Endothelial cell of umbilical vein (primary cell): ENCODE measurements at regions not wholly inside any gene's neighbourhood (a gene's known extent, or its start where the extent isn't known, plus 50 kb on each side); places are given as distances from the start of the nearest gene placed in this dataset.

Source experiments
- BruUV-seq: library from RNA; stranded (reverse); fragments of 400-500 nt; replicated peaks from 2 replicates; lab custom pipeline; 2021; lab: Mats Ljungman, UMichigan
- CTCF ChIA-PET: fragments of 300-600, 350-600 bp; sonication (Branson Sonifier 250); formaldehyde crosslinking; loops from one replicate; lab custom pipeline; 2021; ENCODE audit warnings: antibody characterized with exemption, inconsistent platforms; lab: Charles Lee
- POLR2A ChIA-PET: fragments of 300-600, 350-600 bp; sonication (Branson Sonifier 250); formaldehyde crosslinking; loops from one replicate; lab custom pipeline; 2021; ENCODE audit warnings: antibody characterized with exemption, inconsistent platforms; lab: Charles Lee
- DNase-seq: peaks from one replicate; pipeline ENCODE4 v3.0.0-alpha.2; 2011; ENCODE audit warnings: low read depth, low spot score
- FAIRE-seq: peaks from 2 replicates; lab custom pipeline; 2011; peaks lifted over from hg19 to GRCh38; lab: Jason Lieb, UNC
- H2AFZ ChIP-seq: 2 replicates; pipeline ENCODE4 v1.6.0; 2012; ENCODE audit warnings: low read depth, low read length, control low read depth, inconsistent platforms
- H3K27ac ChIP-seq: 2 replicates; pipeline ENCODE4 v1.5.1; 2011; ENCODE audit warnings: low read depth, mild to moderate bottlenecking, control low read depth, low read length, moderate library complexity; ENCODE audit not compliant: insufficient read depth
- H3K27me3 ChIP-seq, 2 experiments: 2 replicates each; pipeline versions ENCODE4 v1.6.0 to v1.6.1; 2011; ENCODE audit warnings: low read length in 2 of 2, mixed read lengths in 1 of 2; ENCODE audit not compliant: control insufficient read depth in 2 of 2, insufficient read depth in 2 of 2
- H3K36me3 ChIP-seq, 2 experiments: 2 replicates in 1 of 2; 3 replicates in 1 of 2; pipeline ENCODE4 v1.5.1; 2011; ENCODE audit warnings: low read length in 2 of 2, mild to moderate bottlenecking in 1 of 2, moderate library complexity in 1 of 2; ENCODE audit not compliant: control insufficient read depth in 2 of 2, insufficient read depth in 2 of 2; ENCODE audit errors: extremely low read depth in 1 of 2
- H3K4me1 ChIP-seq: 3 replicates; pipeline ENCODE4 v1.5.1; 2011; ENCODE audit warnings: mild to moderate bottlenecking, low read length; ENCODE audit not compliant: control insufficient read depth, insufficient read depth; ENCODE audit errors: extremely low read depth
- H3K4me2 ChIP-seq: 2 replicates; pipeline ENCODE4 v1.6.1; 2011; ENCODE audit warnings: low read length, control low read depth, mixed read lengths; ENCODE audit not compliant: insufficient read depth
- H3K4me3 ChIP-seq, 3 experiments: fragments of 200-600 bp in 1 of 3; sonication (generic), shearing (Covaris generic) in 1 of 3; replicated peaks in 1 of 3; 2 replicates each; pipeline ENCODE4 v1.5.1; 2011 to 2016; ENCODE audit warnings: control low read depth in 3 of 3, low read length in 3 of 3, mild to moderate bottlenecking in 2 of 3, inconsistent platforms in 1 of 3, low read depth in 1 of 3, moderate library complexity in 1 of 3; ENCODE audit not compliant: insufficient read depth in 1 of 3
- H3K79me2 ChIP-seq: 2 replicates; pipeline ENCODE4 v1.6.0; 2012; ENCODE audit warnings: low read length, inconsistent platforms; ENCODE audit not compliant: control insufficient read depth, insufficient read depth
- H3K9ac ChIP-seq: replicated peaks from 2 replicates; pipeline ENCODE3; 2011; ENCODE audit warnings: low read length, control low read depth; ENCODE audit not compliant: insufficient read depth; ENCODE audit errors: extremely low read depth
- H3K9me1 ChIP-seq: replicated peaks from 3 replicates; pipeline ENCODE4 v1.6.0; 2011; ENCODE audit warnings: mild to moderate bottlenecking, low read length; ENCODE audit not compliant: control insufficient read depth, insufficient read depth; ENCODE audit errors: extremely low read depth
- H3K9me3 ChIP-seq: replicated peaks from 2 replicates; pipeline ENCODE4 v1.5.1; 2012; ENCODE audit warnings: low read length, inconsistent platforms; ENCODE audit not compliant: control insufficient read depth, insufficient read depth
- H4K20me1 ChIP-seq: replicated peaks from 2 replicates; pipeline ENCODE3; 2011; ENCODE audit warnings: mild to moderate bottlenecking, low read length; ENCODE audit not compliant: control insufficient read depth, insufficient read depth; ENCODE audit errors: extremely low read depth
- CTCF ChIP-seq, 2 donors: IDR thresholded peaks; 1 replicate in 1 of 2; 2 replicates in 1 of 2; pipeline ENCODE4 v1.5.1; 2011; ENCODE audit warnings: low read length in 2 of 2, mild to moderate bottlenecking in 2 of 2, moderate library complexity in 2 of 2, control low read depth in 1 of 2, inconsistent platforms in 1 of 2, low read depth in 1 of 2; ENCODE audit not compliant: insufficient read depth in 1 of 2; ENCODE audit errors: extremely low read depth in 1 of 2
- EZH2 ChIP-seq: IDR thresholded peaks from 2 replicates; pipeline ENCODE4 v1.6.1; 2012; ENCODE audit warnings: borderline replicate concordance, low read depth, mild to moderate bottlenecking, moderate library complexity, low read length, inconsistent platforms; ENCODE audit not compliant: severe bottlenecking
- FOS ChIP-seq: IDR thresholded peaks from 2 replicates; pipeline ENCODE4 v1.6.1; 2011; ENCODE audit warnings: mild to moderate bottlenecking, low read length, moderate library complexity, borderline replicate concordance; ENCODE audit not compliant: insufficient read depth
- GATA2 ChIP-seq: IDR thresholded peaks from 2 replicates; pipeline ENCODE4 v1.7.0; 2011; ENCODE audit warnings: low read depth, mild to moderate bottlenecking, moderate library complexity, mixed read lengths, low read length; ENCODE audit not compliant: insufficient read length, insufficient read depth
- JUN ChIP-seq: IDR thresholded peaks from 2 replicates; pipeline ENCODE4 v1.6.1; 2011; ENCODE audit warnings: borderline replicate concordance, low read depth; ENCODE audit not compliant: insufficient read length, insufficient read depth
- MAX ChIP-seq: IDR thresholded peaks from 2 replicates; pipeline ENCODE4 v1.6.1; 2011; ENCODE audit not compliant: insufficient read depth, insufficient read length
- MYC ChIP-seq: IDR thresholded peaks from one replicate; pipeline ENCODE4 v1.6.1; 2011; ENCODE audit warnings: mild to moderate bottlenecking, low read depth, low read length
- POLR2A ChIP-seq: IDR thresholded peaks from 2 replicates; pipeline ENCODE4 v1.6.1; 2012; ENCODE audit warnings: low read depth, mild to moderate bottlenecking, control low read depth, low read length
- POLR2AphosphoS5 ChIP-seq: IDR thresholded peaks from 2 replicates; pipeline ENCODE4 v1.6.1; 2012; ENCODE audit warnings: low read depth, mild to moderate bottlenecking, control low read depth, low read length, moderate library complexity; ENCODE audit not compliant: insufficient read depth
- dilution Hi-C: fragments of 300-500 bp; cut with MboI; formaldehyde crosslinking; loops from one replicate; pipeline ENCODE4 v1.15.0; 2019; ENCODE audit warnings: low sequenced_read_pairs; ENCODE audit not compliant: extremely low pct_ligation_motif_present
- intact Hi-C: fragments of 100-400 bp; cut with micrococcal nuclease; formaldehyde crosslinking; loops from one replicate; pipeline ENCODE4 v1.10.0; 2022

- Histone ChIP-seq H2AFZ (no peak overlapping the region), H3K4me1 (no peaks in the 10 kb centered on the region), H3K27me3 (no peaks in the 10 kb centered on the region), H3K9me3 (no peaks in the 10 kb centered on the region), H3K27ac (no peak overlapping the region), H3K79me2 (no peaks in the 10 kb centered on the region), H3K36me3 (no peaks in the 10 kb centered on the region), H3K4me3 (no peak overlapping the region), H4K20me1 (no peaks in the 10 kb centered on the region), H3K9ac (no peak overlapping the region), H3K9me1 (no peaks in the 10 kb centered on the region), H3K4me2 (no peak overlapping the region)
- ChIA-PET CTCF (no interaction called here), POLR2A (no interaction called here)
- no TSS peak for BruUV-seq
- intact Hi-C loops (no loop called here), dilution Hi-C loops (no loop called here)
- no peak for TF ChIP-seq EZH2
- no peak for TF ChIP-seq GATA2
- no peak for TF ChIP-seq CTCF (IDR thresholded peaks at IDR 0.05; ENCODE audit: extremely low read depth in 1 of 2, insufficient read depth in 1 of 2, low read depth in 1 of 2, low read length in 2 of 2)
- no peak for TF ChIP-seq JUN
- TF ChIP-seq POLR2AphosphoS5: no peak
- TF ChIP-seq MAX: no peak
- no peak for TF ChIP-seq MYC
- no peak for TF ChIP-seq FOS
- TF ChIP-seq POLR2A: no peak
- no peak for FAIRE-seq
- no peak for DNase-seq
These were observed 67.5 kb upstream of the PRLR start for GRCh38 chr5:35297755-35298154.
